Tibial nerve (tissue), 4 donors: ENCODE measurements at regions not wholly inside any gene's neighbourhood (a gene's known extent, or its start where the extent isn't known, plus 50 kb on each side); places are given as distances from the start of the nearest gene placed in this dataset.

Source experiments
- DNase-seq, 2 donors: peaks; one replicate each; pipeline ENCODE4 v3.0.0-alpha.2; 2019; ENCODE audit warnings: low spot score in 2 of 2
- H3K27ac ChIP-seq, 4 donors: fragments of 200-600 bp; sonication (generic) in 3 of 4; one replicate each; pipeline ENCODE4 v1.5.1; 2017 to 2019; ENCODE audit warnings: mild to moderate bottlenecking in 1 of 4
- H3K27me3 ChIP-seq, 2 donors: fragments of 200-600 bp; sonication (generic) in 1 of 2; one replicate each; pipeline versions ENCODE4 v1.5.1 to v1.6.0; 2017 to 2019
- H3K36me3 ChIP-seq, 3 donors: fragments of 200-600 bp; sonication (generic); one replicate each; pipeline ENCODE4 v1.5.1; 2018 to 2019
- H3K4me1 ChIP-seq, 4 donors: fragments of 200-600 bp; sonication (generic) in 3 of 4; one replicate each; pipeline ENCODE4 v1.5.1; 2017 to 2019
- H3K4me3 ChIP-seq, 4 donors: fragments of 200-600 bp; sonication (generic) in 3 of 4; one replicate each; pipeline ENCODE4 v1.5.1; 2017 to 2019; ENCODE audit warnings: mild to moderate bottlenecking in 1 of 4, moderate library complexity in 1 of 4
- H3K9me3 ChIP-seq, 4 donors: fragments of 200-600 bp; sonication (generic) in 3 of 4; one replicate each; pipeline ENCODE4 v1.5.1; 2017 to 2019
- CTCF ChIP-seq, 5 experiments: fragments of 200-600 bp in 3 of 5; fragments of 450-650 bp in 2 of 5; sonication (generic) in 3 of 5; IDR thresholded peaks; one replicate each; pipeline ENCODE4 v1.5.1; 2016 to 2019; ENCODE audit warnings: antibody characterized with exemption in 5 of 5, mild to moderate bottlenecking in 3 of 5, moderate library complexity in 2 of 5
- EP300 ChIP-seq, 2 donors: sonication (generic); formaldehyde crosslinking; IDR thresholded peaks; one replicate each; pipeline ENCODE4 v1.6.1; 2017; ENCODE audit warnings: antibody characterized with exemption in 2 of 2, mild to moderate bottlenecking in 1 of 2
- POLR2A ChIP-seq, 2 donors: fragments of 450-650 bp; IDR thresholded peaks; one replicate each; pipeline ENCODE4 v1.6.1; 2017; ENCODE audit warnings: antibody characterized with exemption in 2 of 2, mild to moderate bottlenecking in 2 of 2, moderate library complexity in 2 of 2
- WGBS, 2 donors: methylation state at CpG; one replicate each; pipeline ENCODE4 v1.1.5; 2018; 5-methylcytosine and 5-hydroxymethylcytosine counted together

- H3K4me1 ChIP-seq, result peaks cover 0 to 14% (median 5%) of the 10 kb centered on the region in 4 donors
- no peak overlapping the region for H3K27ac ChIP-seq
- TF ChIP-seq CTCF (IDR thresholded peaks at IDR 0.05) (no peak), EP300 (IDR thresholded peaks at IDR 0.05) (no peak), POLR2A (IDR thresholded peaks at IDR 0.05) (no peak)
- peaks cover 0 to 11% (median 0%) of the 10 kb centered on the region in 4 donors for H3K9me3 ChIP-seq
- DNase-seq, result no peak
- no peaks in the 10 kb centered on the region for H3K27me3 ChIP-seq
- no peaks in the 10 kb centered on the region for H3K36me3 ChIP-seq
- H3K4me3 ChIP-seq, result no peak overlapping the region
These were observed 190.1 kb upstream of the RMST start for GRCh38 chr12:97272471-97272870.

DNA sequence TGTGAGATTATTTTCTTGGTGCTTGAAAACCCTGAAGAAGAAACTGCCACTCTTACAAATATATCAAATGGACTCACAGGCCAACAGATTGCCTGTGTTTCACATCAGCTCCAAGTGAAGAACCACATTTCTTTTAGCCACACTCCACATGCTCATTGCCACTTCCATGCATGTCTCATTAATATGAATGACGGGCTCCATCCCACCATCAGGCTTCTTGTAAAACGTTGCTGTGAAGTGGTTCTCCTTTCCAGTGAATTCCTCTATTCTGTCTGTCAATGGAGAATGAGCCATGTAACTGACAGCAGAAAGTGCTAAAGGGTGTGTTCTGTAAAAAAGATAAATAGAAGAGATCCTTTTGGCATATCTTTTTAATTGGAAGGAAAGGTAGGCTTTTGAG, 188.2 kb upstream of the RMST start:
- H3K27me3 ChIP-seq, result no peaks in the 10 kb centered on the region
- peaks cover 0 to 3% (median 0%) of the 10 kb centered on the region in 4 donors for H3K9me3 ChIP-seq
- no peak overlapping the region for H3K4me3 ChIP-seq
- peak overlapping the region in 2 of 4 donors; percentile 62 to 68 for H3K27ac ChIP-seq
- no peak for DNase-seq
- TF ChIP-seq EP300 (IDR thresholded peaks at IDR 0.05), result no peak
- no peak for TF ChIP-seq POLR2A (IDR thresholded peaks at IDR 0.05)
- no peak for TF ChIP-seq CTCF (IDR thresholded peaks at IDR 0.05)
- H3K36me3 ChIP-seq, result no peaks in the 10 kb centered on the region
- H3K4me1 ChIP-seq, result peaks cover 0 to 14% (median 5%) of the 10 kb centered on the region in 4 donors
- 28 to 42% methylated on average over 2 of the region's 2 CpGs for WGBS, 2 donors

- no peak for TF ChIP-seq POLR2A (IDR thresholded peaks at IDR 0.05)
- TF ChIP-seq EP300 (IDR thresholded peaks at IDR 0.05), result peak in 1 of 2 donors; percentile 56
- TF ChIP-seq CTCF (IDR thresholded peaks at IDR 0.05), result no peak
These were observed 187.3 kb upstream of the RMST start for GRCh38 chr12:97275256-97275655.

DNA sequence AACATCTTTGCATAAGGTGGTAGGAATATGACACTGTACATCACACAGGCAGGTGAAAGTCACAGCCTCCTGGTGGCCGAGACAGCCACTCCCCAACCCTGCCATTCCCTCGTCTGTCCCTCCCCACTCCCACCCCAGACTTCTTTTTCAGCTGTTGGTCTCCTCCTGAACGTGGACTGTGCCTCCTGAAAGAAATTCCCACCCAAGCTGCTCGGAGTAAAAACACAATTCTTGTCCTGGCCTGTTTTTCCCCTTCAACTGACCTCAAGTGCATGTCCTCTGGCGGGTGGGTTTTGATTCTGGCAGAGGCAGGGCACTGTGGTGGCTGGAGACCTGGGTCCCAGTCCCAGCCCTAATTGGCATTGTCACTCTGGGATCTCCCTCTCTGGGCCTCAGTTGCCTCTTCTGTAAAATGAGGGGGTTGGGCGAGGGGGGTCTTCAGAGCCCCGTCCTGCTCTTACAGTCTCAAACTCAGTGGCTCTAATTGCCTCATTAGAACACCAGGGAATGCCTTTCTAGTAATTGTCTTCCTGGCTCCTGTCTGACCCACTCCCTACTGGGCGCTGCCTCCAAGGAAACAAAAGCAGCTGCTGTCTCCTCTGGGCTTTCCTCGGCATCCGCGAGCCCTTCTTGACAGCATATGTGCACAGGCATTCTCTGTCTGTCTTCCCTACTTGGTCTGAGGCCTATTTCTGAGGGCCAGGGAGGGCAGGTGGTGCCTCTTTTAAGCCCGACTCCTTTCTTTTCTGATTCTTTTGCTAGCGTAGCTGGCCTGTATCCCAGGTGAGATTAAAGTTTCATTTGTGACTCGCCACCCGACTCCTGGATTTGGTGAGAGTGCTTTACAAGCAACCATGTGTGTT, 186.6 kb upstream of the RMST start:
- Histone ChIP-seq H3K27ac (peak overlapping the region in 3 of 4 donors; percentile 59 to 70 (median 62)), H3K4me3 (no peak overlapping the region), H3K27me3 (no peaks in the 10 kb centered on the region), H3K4me1 (peaks cover 0 to 14% (median 5%) of the 10 kb centered on the region in 4 donors), H3K9me3 (peaks cover 0 to 3% (median 0%) of the 10 kb centered on the region in 4 donors), H3K36me3 (no peaks in the 10 kb centered on the region)
- TF ChIP-seq EP300 (IDR thresholded peaks at IDR 0.05) (no peak), POLR2A (IDR thresholded peaks at IDR 0.05) (no peak), CTCF (IDR thresholded peaks at IDR 0.05) (no peak)
- WGBS, 2 donors, result 37 to 44% methylated on average over 15 of the region's 15 CpGs
- no peak for DNase-seq

More at GRCh38 chr12:97275256-97275655, 187.3 kb upstream of the RMST start:
- Histone ChIP-seq H3K36me3 (no peaks in the 10 kb centered on the region), H3K9me3 (peaks cover 0 to 3% (median 0%) of the 10 kb centered on the region in 4 donors), H3K4me1 (peaks cover 0 to 14% (median 5%) of the 10 kb centered on the region in 4 donors), H3K27me3 (no peaks in the 10 kb centered on the region), H3K27ac (peak overlapping the region in 3 of 4 donors; percentile 59 to 70 (median 62)), H3K4me3 (peak overlapping the region in 3 of 4 donors; percentile 5 to 28 (median 16))
- peak in 1 of 2 donors; percentile 16 for DNase-seq
- 10 to 17% methylated on average over 14 of the region's 14 CpGs for WGBS, 2 donors
